ENCODE measurements at regions not wholly inside any gene's neighbourhood (a gene's known extent, or its start where the extent isn't known, plus 50 kb on each side); places are given as distances from the start of the nearest gene placed in this dataset.
"Not testable (repeated sequence)": the region's sequence is repeated elsewhere in the genome, so short reads cannot be mapped to it uniquely, and the experiment has no call there.

DNA sequence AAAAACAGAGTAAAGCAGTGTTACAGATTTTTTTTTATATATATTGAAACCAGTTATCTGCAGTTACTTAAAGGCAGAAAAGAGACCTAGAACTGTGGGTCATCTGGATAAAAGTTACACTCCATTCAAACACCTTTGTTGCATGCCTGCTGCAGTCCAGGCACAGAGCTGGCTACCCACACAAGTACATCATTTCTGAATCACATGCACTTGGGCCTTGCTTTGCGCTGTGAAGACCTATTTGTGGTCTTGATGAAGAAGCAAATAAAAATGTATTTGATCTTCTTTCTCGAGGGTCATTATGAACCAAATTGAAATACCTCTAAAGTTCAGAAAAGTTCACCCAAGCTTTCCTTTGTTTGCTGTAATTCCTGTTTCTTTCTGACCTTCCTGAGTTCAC lies 503.0 kb upstream of the ZNF608 start:
- FAIRE-seq (no peak), DNase-seq (ENCODE audit: low spot score) (no peak), ATAC-seq (no peak)
- H3K27me3 ChIP-seq (ENCODE audit: control insufficient read depth in 1 of 2, insufficient read depth in 2 of 2, low read length in 2 of 2) = no peaks in the 10 kb centered on the region
- peaks cover 55% of the 10 kb centered on the region for H3K9me3 ChIP-seq (ENCODE audit: low read length)
- no peaks in the 10 kb centered on the region for H4K20me1 ChIP-seq (ENCODE audit: insufficient read depth, low read length)
- H3K4me2 ChIP-seq (ENCODE audit: low read depth, low read length) = no peak overlapping the region
- no peak overlapping the region for H3K27ac ChIP-seq (ENCODE audit: extremely low read length, insufficient read depth, low read length)
- 21% methylated on average over 2 of the region's 2 CpGs for WGBS (ENCODE audit: low lambda C conversion rate)
- CTCF ChIA-PET (ENCODE audit: low intra/inter-chr PET ratio, low total read pairs) = no interaction called here
- no peak overlapping the region for H2AFZ ChIP-seq (ENCODE audit: low read length)
- POLR2A ChIA-PET = no interaction called here
- H3K36me3 ChIP-seq (replicated peaks in 1 of 2; ENCODE audit: control insufficient read depth in 1 of 2, insufficient read depth in 2 of 2, low read length in 2 of 2) = no peaks in the 10 kb centered on the region
- H3K4me1 ChIP-seq (ENCODE audit: insufficient read depth, low read length) = no peaks in the 10 kb centered on the region
- BruUV-seq (replicated peaks) = no TSS peak
- no peaks in the 10 kb centered on the region for H3K79me2 ChIP-seq (ENCODE audit: insufficient read depth, low read length)
- TF ChIP-seq XRCC5 (optimal IDR thresholded peaks at IDR 0.05; ENCODE audit: low read length) (no peak), ZNF382 (CRISPR knock-in tag; IDR thresholded peaks at IDR 0.05; ENCODE audit: borderline replicate concordance) (no peak), ZBTB42 (CRISPR knock-in tag; IDR thresholded peaks at IDR 0.05) (no peak)
- H3K9ac ChIP-seq (ENCODE audit: insufficient read depth, low read depth, low read length) = no peak overlapping the region
- in situ Hi-C loops (cut with HindIII; ENCODE audit: extremely low pct_ligation_motif_present, low pct_unique_long_range_greater_than_20kb) = no loop called here
- intact Hi-C loops (cut with micrococcal nuclease; ENCODE audit: unreplicated experiment) = no loop called here
- no peak overlapping the region for H3K4me3 ChIP-seq (replicated peaks in 1 of 3; ENCODE audit: insufficient read depth in 1 of 3, low read depth in 2 of 3, low read length in 3 of 3)

DNA sequence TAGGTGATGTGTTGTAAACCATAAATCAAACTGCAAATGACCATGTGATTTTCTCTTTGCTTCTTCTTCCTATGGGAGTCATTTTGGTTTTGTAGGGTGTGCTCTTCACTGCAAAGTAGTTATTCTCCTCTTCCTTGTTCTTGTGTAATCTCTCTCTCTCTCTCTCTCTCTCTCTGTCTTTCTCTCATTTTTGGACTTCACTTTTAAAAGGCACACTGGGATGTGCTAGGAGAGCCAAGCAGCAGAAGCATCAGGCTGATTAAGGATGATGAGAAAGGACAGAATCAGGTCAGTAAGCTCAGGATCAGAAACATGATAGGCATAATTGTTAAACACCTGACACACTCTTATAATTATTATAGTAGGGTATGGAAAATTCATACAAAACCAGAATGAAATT lies 505.3 kb upstream of the ZNF608 start:
- DNase-seq (ENCODE audit: low spot score) (no peak), ATAC-seq (no peak), FAIRE-seq (no peak)
- Histone ChIP-seq H2AFZ (ENCODE audit: low read length) (no peak overlapping the region), H4K20me1 (ENCODE audit: insufficient read depth, low read length) (no peaks in the 10 kb centered on the region), H3K9me3 (ENCODE audit: low read length) (peaks cover 53% of the 10 kb centered on the region), H3K4me3 (replicated peaks in 1 of 3; ENCODE audit: insufficient read depth in 1 of 3, low read depth in 2 of 3, low read length in 3 of 3) (no peak overlapping the region), H3K9ac (ENCODE audit: insufficient read depth, low read depth, low read length) (no peak overlapping the region), H3K36me3 (replicated peaks in 1 of 2; ENCODE audit: control insufficient read depth in 1 of 2, insufficient read depth in 2 of 2, low read length in 2 of 2) (no peaks in the 10 kb centered on the region), H3K4me2 (ENCODE audit: low read depth, low read length) (no peak overlapping the region), H3K27ac (ENCODE audit: extremely low read length, insufficient read depth, low read length) (no peak overlapping the region), H3K27me3 (ENCODE audit: control insufficient read depth in 1 of 2, insufficient read depth in 2 of 2, low read length in 2 of 2) (no peaks in the 10 kb centered on the region), H3K79me2 (ENCODE audit: insufficient read depth, low read length) (no peaks in the 10 kb centered on the region), H3K4me1 (ENCODE audit: insufficient read depth, low read length) (no peaks in the 10 kb centered on the region)
- in situ Hi-C loops (cut with HindIII; ENCODE audit: extremely low pct_ligation_motif_present, low pct_unique_long_range_greater_than_20kb) = no loop called here
- intact Hi-C loops (cut with micrococcal nuclease; ENCODE audit: unreplicated experiment) = no loop called here
- no TSS peak for BruUV-seq (replicated peaks)
- CTCF ChIA-PET (ENCODE audit: low intra/inter-chr PET ratio, low total read pairs) = no interaction called here
- no peak for TF ChIP-seq FOXK2 (IDR thresholded peaks at IDR 0.05)
- no peak for TF ChIP-seq NR2F1 (CRISPR knock-in tag; IDR thresholded peaks at IDR 0.05)
- no peak for TF ChIP-seq RFX3 (CRISPR knock-in tag; IDR thresholded peaks at IDR 0.05)
- no peak for TF ChIP-seq FOSL2 (CRISPR knock-in tag; IDR thresholded peaks at IDR 0.05)
- TF ChIP-seq U2AF2 (IDR thresholded peaks at IDR 0.05; ENCODE audit: low read depth, low read length) = no peak
- POLR2A ChIA-PET = no interaction called here

DNA sequence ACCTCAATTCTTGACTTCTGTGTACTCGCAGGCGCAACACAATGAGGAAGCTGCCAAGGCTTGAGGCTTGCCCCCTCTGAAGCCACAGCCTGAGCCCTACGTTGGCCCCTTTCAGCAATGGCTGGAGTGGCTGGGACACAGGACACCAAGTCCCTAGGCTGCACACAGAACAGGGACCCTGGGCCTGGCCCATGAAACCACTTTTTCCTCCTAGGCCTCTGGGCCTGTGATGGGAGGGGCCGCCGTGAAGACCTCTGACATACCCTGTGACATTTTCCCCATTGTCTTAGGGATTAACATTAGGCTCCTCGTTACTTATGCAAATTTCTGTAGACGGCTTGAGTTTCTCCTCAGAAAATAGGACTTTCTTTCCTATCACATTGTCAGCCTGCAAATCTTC lies 507.2 kb upstream of the ZNF608 start:
- intact Hi-C loops (cut with micrococcal nuclease; ENCODE audit: unreplicated experiment); H3K79me2 ChIP-seq (ENCODE audit: insufficient read depth, low read length): not testable (repeated sequence)

More for the DNA sequence above, 507.2 kb upstream of the ZNF608 start:
- ATAC-seq; H3K4me3 ChIP-seq (replicated peaks in 1 of 3; ENCODE audit: insufficient read depth in 1 of 3, low read depth in 2 of 3, low read length in 3 of 3); H3K27me3 ChIP-seq (ENCODE audit: control insufficient read depth in 1 of 2, insufficient read depth in 2 of 2, low read length in 2 of 2); H3K36me3 ChIP-seq (replicated peaks in 1 of 2; ENCODE audit: control insufficient read depth in 1 of 2, insufficient read depth in 2 of 2, low read length in 2 of 2); in situ Hi-C loops (cut with HindIII; ENCODE audit: extremely low pct_ligation_motif_present, low pct_unique_long_range_greater_than_20kb); H2AFZ ChIP-seq (ENCODE audit: low read length); FAIRE-seq; H3K27ac ChIP-seq (ENCODE audit: extremely low read length, insufficient read depth, low read length); POLR2A ChIA-PET; H3K4me2 ChIP-seq (ENCODE audit: low read depth, low read length); BruUV-seq (replicated peaks); H3K4me1 ChIP-seq (ENCODE audit: insufficient read depth, low read length); H4K20me1 ChIP-seq (ENCODE audit: insufficient read depth, low read length); DNase-seq (ENCODE audit: low spot score); CTCF ChIA-PET (ENCODE audit: low intra/inter-chr PET ratio, low total read pairs); H3K9ac ChIP-seq (ENCODE audit: insufficient read depth, low read depth, low read length): not testable (repeated sequence)
- WGBS (ENCODE audit: low lambda C conversion rate) = 17% methylated on average over 5 of the region's 7 CpGs
- H3K9me3 ChIP-seq (ENCODE audit: low read length) = peaks cover 59% of the 10 kb centered on the region

All from HepG2 (cell line).